CD4-positive, CD25-positive, alpha-beta regulatory T cell (primary cell): ENCODE measurements at regions not wholly inside any gene's neighbourhood (a gene's known extent, or its start where the extent isn't known, plus 50 kb on each side); places are given as distances from the start of the nearest gene placed in this dataset.

Source experiments
- ATAC-seq, 2 donors: fragments of 150-1000 bp; cut with Tn5 transposase; one replicate each; pipeline ENCODE4 v1.10.0; 2021; ENCODE audit warnings: low read depth in 2 of 2, moderate number of reproducible peaks in 2 of 2, moderate library complexity in 1 of 2
- DNase-seq, 3 donors: peaks; one replicate each; pipeline versions ENCODE4 v3.0.0 to v3.0.0-alpha.2; 2012 to 2022; ENCODE audit warnings: mixed read lengths in 1 of 3
- H3K27ac ChIP-seq: one replicate; pipeline ENCODE4 v1.7.0; 2013; ENCODE audit warnings: mild to moderate bottlenecking, low read length; ENCODE audit not compliant: insufficient read depth, poor library complexity, severe bottlenecking
- H3K27me3 ChIP-seq: one replicate; pipeline ENCODE4 v1.7.0; 2013; ENCODE audit warnings: low read length; ENCODE audit not compliant: control insufficient read depth, insufficient read depth
- H3K36me3 ChIP-seq: one replicate; pipeline ENCODE4 v1.7.0; 2013; ENCODE audit warnings: mild to moderate bottlenecking, low read length, moderate library complexity; ENCODE audit not compliant: control insufficient read depth, insufficient read depth
- H3K4me1 ChIP-seq: 2 replicates; pipeline ENCODE4 v1.7.0; 2013; ENCODE audit warnings: mild to moderate bottlenecking, low read length; ENCODE audit not compliant: insufficient read depth, control insufficient read depth, poor library complexity, severe bottlenecking
- H3K4me3 ChIP-seq: one replicate; pipeline ENCODE4 v1.7.0; 2013; ENCODE audit warnings: low read depth, mild to moderate bottlenecking, low read length, moderate library complexity
- H3K9me3 ChIP-seq, 2 experiments: 1 replicate in 1 of 2; 2 replicates in 1 of 2; pipeline ENCODE4 v1.7.0; 2013; ENCODE audit warnings: low read length in 2 of 2, mild to moderate bottlenecking in 1 of 2, moderate library complexity in 1 of 2; ENCODE audit not compliant: control insufficient read depth in 2 of 2
- H3K27ac Mint-ChIP-seq, 3 donors: one replicate each; pipeline ENCODE4 v1.8.0; 2020 to 2022; ENCODE audit warnings: mild to moderate bottlenecking in 3 of 3, mixed read lengths in 3 of 3, moderate library complexity in 2 of 3
- H3K27me3 Mint-ChIP-seq: one replicate; pipeline ENCODE4 v1.8.0; 2022; ENCODE audit warnings: mild to moderate bottlenecking, mixed read lengths
- H3K36me3 Mint-ChIP-seq: one replicate; pipeline ENCODE4 v1.8.0; 2020; ENCODE audit warnings: mixed read lengths
- H3K4me1 Mint-ChIP-seq, 4 donors: one replicate each; pipeline ENCODE4 v1.8.0; 2020 to 2022; ENCODE audit warnings: mixed read lengths in 4 of 4, mild to moderate bottlenecking in 1 of 4
- H3K4me3 Mint-ChIP-seq, 4 donors: one replicate each; pipeline ENCODE4 v1.8.0; 2020 to 2022; ENCODE audit warnings: mild to moderate bottlenecking in 4 of 4, mixed read lengths in 4 of 4, moderate library complexity in 3 of 4
- H3K9me3 Mint-ChIP-seq, 7 donors: one replicate each; pipeline ENCODE4 v1.8.0; 2020 to 2022; ENCODE audit warnings: mixed read lengths in 7 of 7, mild to moderate bottlenecking in 3 of 7, moderate library complexity in 2 of 7

DNA sequence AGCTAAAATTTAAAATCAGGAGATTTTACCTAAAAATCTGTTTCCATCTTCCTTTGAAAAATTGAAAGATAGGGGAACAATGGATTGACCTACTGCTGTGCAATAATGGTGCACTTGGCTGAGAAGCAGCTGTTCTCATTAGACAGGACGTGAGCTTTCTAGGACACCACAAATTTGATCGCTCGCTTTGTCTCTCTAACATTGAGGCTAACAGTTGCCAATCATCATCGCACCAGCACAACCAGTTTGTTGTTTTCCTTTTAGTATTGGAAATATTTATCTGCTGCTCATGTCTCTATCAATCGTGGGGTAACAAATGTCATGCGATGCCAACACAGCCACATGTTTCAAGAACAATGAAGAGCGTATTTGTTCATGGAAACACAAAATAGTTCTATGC lies 228.8 kb upstream of the P2RY1 start:
- Mint-ChIP-seq H3K36me3 (no peaks in the 10 kb centered on the region), H3K27me3 (peaks cover 9% of the 10 kb centered on the region), H3K4me1 (no peaks in the 10 kb centered on the region), H3K27ac (no peak overlapping the region), H3K9me3 (peaks cover 0 to 5% (median 0%) of the 10 kb centered on the region in 7 donors), H3K4me3 (no peak overlapping the region)
- Histone ChIP-seq H3K4me1 (no peaks in the 10 kb centered on the region), H3K36me3 (no peaks in the 10 kb centered on the region), H3K27me3 (no peaks in the 10 kb centered on the region), H3K4me3 (no peak overlapping the region), H3K27ac (no peak overlapping the region), H3K9me3 (no peaks in the 10 kb centered on the region)
- DNase-seq (no peak), ATAC-seq (no peak)

GRCh38 chr3:152607179-152607578 lies 227.8 kb upstream of the P2RY1 start:
- H3K27ac Mint-ChIP-seq, result no peak overlapping the region
- no peaks in the 10 kb centered on the region for H3K36me3 Mint-ChIP-seq
- no peaks in the 10 kb centered on the region for H3K4me1 Mint-ChIP-seq
- no peak for DNase-seq
- Histone ChIP-seq H3K9me3 (no peaks in the 10 kb centered on the region), H3K4me1 (no peaks in the 10 kb centered on the region), H3K4me3 (no peak overlapping the region), H3K27ac (no peak overlapping the region), H3K27me3 (no peaks in the 10 kb centered on the region), H3K36me3 (no peaks in the 10 kb centered on the region)
- H3K27me3 Mint-ChIP-seq, result peaks cover 10% of the 10 kb centered on the region
- ATAC-seq, result no peak
- H3K9me3 Mint-ChIP-seq, result peaks cover 0 to 5% (median 0%) of the 10 kb centered on the region in 7 donors
- H3K4me3 Mint-ChIP-seq, result no peak overlapping the region

DNA sequence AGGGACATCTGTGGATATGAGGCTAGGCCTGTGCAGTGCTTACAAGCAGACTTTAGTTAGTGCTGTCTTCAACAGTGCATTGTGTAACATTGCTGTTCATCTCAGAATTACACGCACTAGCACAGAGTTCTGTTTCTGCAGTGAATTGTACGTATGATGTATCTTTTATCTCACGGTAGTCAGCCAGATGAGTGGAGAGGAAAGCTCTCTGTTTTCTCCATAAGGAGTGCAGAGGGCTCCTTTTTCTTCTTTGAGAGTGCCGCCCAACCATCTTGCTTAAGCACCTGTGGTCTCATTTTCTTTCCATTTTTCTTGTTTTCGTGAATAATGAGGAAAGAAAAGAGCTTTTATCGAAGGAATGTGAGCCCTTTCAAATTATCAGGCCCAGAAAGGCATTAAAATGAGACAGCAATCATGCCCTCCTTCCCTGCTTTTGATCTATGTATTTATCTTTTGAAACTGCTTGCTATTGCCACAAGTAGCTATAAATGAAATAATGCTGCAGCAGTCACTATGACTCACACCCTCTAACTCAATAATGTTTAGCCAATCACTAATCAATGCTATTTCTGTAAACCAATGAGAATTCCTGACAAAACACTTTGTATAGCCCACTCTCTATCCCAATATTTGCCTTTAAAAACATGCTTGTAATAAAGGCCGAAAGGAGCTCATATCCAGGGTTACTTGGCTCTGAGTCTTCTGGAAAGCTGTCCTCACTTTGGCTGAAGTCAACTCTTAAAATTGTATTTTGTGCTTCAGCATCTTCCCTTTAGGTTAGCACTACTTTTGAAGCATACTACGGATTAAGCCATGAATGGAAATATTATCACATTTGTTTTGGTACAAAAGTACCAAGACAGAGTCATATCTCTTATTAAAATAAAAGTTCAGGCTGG lies 226.0 kb upstream of the P2RY1 start:
- Mint-ChIP-seq H3K9me3 (peaks cover 0 to 5% (median 0%) of the 10 kb centered on the region in 7 donors), H3K4me1 (no peaks in the 10 kb centered on the region), H3K27ac (no peak overlapping the region), H3K27me3 (peaks cover 10% of the 10 kb centered on the region), H3K4me3 (no peak overlapping the region), H3K36me3 (no peaks in the 10 kb centered on the region)
- Histone ChIP-seq H3K9me3 (no peaks in the 10 kb centered on the region), H3K4me3 (no peak overlapping the region), H3K27me3 (no peaks in the 10 kb centered on the region), H3K4me1 (no peaks in the 10 kb centered on the region), H3K27ac (no peak overlapping the region), H3K36me3 (no peaks in the 10 kb centered on the region)
- DNase-seq (no peak), ATAC-seq (no peak)

DNA sequence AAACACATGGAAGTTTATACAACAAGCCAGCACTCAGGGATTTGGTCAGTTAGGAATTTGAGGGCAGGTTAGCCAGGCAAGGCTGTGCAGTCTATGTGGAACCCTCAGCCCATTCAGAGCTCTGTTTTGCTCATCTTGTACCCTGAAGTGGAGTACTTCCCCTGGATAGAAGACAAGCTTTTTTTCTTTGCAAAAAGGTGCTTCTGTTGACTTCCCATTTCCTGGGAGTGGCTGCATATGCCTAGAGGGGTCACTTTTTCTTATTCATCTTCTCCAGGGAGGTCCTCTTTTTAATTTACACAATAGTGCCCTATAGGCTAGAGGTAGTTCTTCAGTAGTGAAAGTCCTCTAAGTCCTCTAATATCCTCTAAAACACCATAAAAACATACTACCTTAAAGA lies 225.0 kb upstream of the P2RY1 start:
- H3K36me3 ChIP-seq, result no peaks in the 10 kb centered on the region
- no peaks in the 10 kb centered on the region for H3K9me3 ChIP-seq
- no peaks in the 10 kb centered on the region for H3K9me3 Mint-ChIP-seq
- H3K36me3 Mint-ChIP-seq, result no peaks in the 10 kb centered on the region
- ATAC-seq (no peak), DNase-seq (no peak)
- no peaks in the 10 kb centered on the region for H3K27me3 ChIP-seq
- no peaks in the 10 kb centered on the region for H3K4me1 ChIP-seq
- no peak overlapping the region for H3K4me3 ChIP-seq
- H3K4me1 Mint-ChIP-seq, result no peaks in the 10 kb centered on the region
- H3K4me3 Mint-ChIP-seq, result no peak overlapping the region
- no peak overlapping the region for H3K27ac ChIP-seq
- H3K27me3 Mint-ChIP-seq, result peaks cover 10% of the 10 kb centered on the region
- H3K27ac Mint-ChIP-seq, result no peak overlapping the region

DNA sequence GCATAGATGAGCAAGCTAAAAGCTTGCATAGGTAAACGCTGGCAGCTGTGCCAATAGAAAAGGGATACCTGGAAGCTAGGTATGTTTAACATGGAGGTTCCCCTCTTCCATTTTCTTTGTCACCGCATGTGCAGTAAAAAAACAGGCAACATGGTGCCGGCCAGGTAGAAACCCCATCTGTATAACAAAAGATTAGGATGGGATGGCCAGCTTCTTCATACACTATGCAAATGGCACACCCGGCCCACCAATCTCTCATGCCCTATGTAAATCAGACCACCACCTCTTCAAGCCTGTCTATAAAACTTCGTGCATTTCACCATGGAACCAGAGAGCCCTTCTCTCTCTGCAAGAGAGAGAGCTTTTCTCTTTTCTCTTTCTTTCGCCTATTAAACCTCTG lies 224.3 kb upstream of the P2RY1 start:
- Histone ChIP-seq H3K27ac (no peak overlapping the region), H3K4me1 (no peaks in the 10 kb centered on the region), H3K9me3 (no peaks in the 10 kb centered on the region), H3K4me3 (no peak overlapping the region), H3K36me3 (no peaks in the 10 kb centered on the region), H3K27me3 (no peaks in the 10 kb centered on the region)
- H3K27ac Mint-ChIP-seq, result no peak overlapping the region
- ATAC-seq (no peak), DNase-seq (no peak)
- no peaks in the 10 kb centered on the region for H3K36me3 Mint-ChIP-seq
- no peaks in the 10 kb centered on the region for H3K9me3 Mint-ChIP-seq
- no peak overlapping the region for H3K4me3 Mint-ChIP-seq
- H3K27me3 Mint-ChIP-seq, result peaks cover 10% of the 10 kb centered on the region
- no peaks in the 10 kb centered on the region for H3K4me1 Mint-ChIP-seq

DNA sequence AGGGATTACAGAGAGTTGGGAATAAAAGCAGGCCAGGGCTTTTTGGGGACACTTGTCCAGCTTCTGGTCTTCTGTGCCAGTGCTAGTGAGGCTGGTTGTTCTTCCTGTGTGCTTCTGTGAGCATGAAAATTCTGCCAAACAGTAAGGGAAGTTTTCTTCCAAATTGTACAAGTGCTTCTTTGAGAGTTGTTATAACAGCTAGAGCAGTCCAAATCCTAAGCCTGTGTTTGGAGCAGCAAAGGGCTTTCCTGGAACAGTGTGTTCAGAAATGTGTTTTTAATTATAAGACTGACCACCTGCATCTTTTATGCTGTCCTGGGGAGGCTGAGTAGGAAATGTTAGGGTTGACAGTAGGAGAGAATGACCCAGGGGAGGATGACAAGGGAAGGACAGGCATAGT lies 223.0 kb upstream of the P2RY1 start:
- H3K27ac Mint-ChIP-seq, result no peak overlapping the region
- H3K4me1 Mint-ChIP-seq, result no peaks in the 10 kb centered on the region
- H3K4me3 Mint-ChIP-seq, result no peak overlapping the region
- H3K27ac ChIP-seq, result no peak overlapping the region
- no peaks in the 10 kb centered on the region for H3K36me3 ChIP-seq
- H3K36me3 Mint-ChIP-seq, result no peaks in the 10 kb centered on the region
- peaks cover 10% of the 10 kb centered on the region for H3K27me3 Mint-ChIP-seq
- no peak overlapping the region for H3K4me3 ChIP-seq
- ATAC-seq (no peak), DNase-seq (no peak)
- H3K27me3 ChIP-seq, result no peaks in the 10 kb centered on the region
- H3K9me3 ChIP-seq, result no peaks in the 10 kb centered on the region
- H3K9me3 Mint-ChIP-seq, result no peaks in the 10 kb centered on the region
- no peaks in the 10 kb centered on the region for H3K4me1 ChIP-seq

- H3K4me3 ChIP-seq, result no peak overlapping the region
- H3K27me3 ChIP-seq, result no peaks in the 10 kb centered on the region
- no peak for ATAC-seq
- DNase-seq, result no peak
- Mint-ChIP-seq H3K36me3 (no peaks in the 10 kb centered on the region), H3K4me3 (no peak overlapping the region), H3K4me1 (no peaks in the 10 kb centered on the region), H3K9me3 (no peaks in the 10 kb centered on the region), H3K27me3 (peaks cover 5% of the 10 kb centered on the region), H3K27ac (no peak overlapping the region)
- H3K9me3 ChIP-seq, result no peaks in the 10 kb centered on the region
- no peaks in the 10 kb centered on the region for H3K36me3 ChIP-seq
- H3K27ac ChIP-seq, result no peak overlapping the region
- no peaks in the 10 kb centered on the region for H3K4me1 ChIP-seq
These were observed 221.1 kb upstream of the P2RY1 start for GRCh38 chr3:152613851-152614250.

DNA sequence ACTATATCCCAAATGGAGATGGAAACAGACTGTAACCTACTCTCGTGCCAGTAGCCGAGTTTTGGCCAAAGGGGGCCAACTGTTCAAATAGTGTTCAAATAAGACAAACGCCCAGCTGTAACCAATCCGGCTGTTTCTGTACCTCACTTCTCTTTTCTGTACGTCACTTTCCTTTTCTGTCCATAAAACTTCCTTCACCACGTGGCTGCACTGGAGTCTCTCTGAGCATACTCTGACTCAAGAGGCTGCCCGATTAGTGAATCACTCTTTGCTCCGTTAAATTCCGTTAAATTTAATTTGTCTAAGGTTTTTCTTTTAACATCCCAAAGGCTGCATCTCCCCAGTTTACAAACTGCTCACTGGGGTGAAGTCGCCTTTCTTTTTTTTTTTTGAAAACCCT lies 219.2 kb upstream of the P2RY1 start:
- Histone ChIP-seq H3K27me3 (no peaks in the 10 kb centered on the region), H3K4me1 (no peaks in the 10 kb centered on the region), H3K36me3 (no peaks in the 10 kb centered on the region), H3K4me3 (no peak overlapping the region), H3K27ac (no peak overlapping the region), H3K9me3 (no peaks in the 10 kb centered on the region)
- no peak for ATAC-seq
- H3K4me3 Mint-ChIP-seq, result no peak overlapping the region
- peaks cover 9% of the 10 kb centered on the region for H3K27me3 Mint-ChIP-seq
- DNase-seq, result no peak
- no peak overlapping the region for H3K27ac Mint-ChIP-seq
- no peaks in the 10 kb centered on the region for H3K4me1 Mint-ChIP-seq
- no peaks in the 10 kb centered on the region for H3K9me3 Mint-ChIP-seq
- no peaks in the 10 kb centered on the region for H3K36me3 Mint-ChIP-seq
